Neural cell (in vitro differentiated cells): ENCODE measurements at regions not wholly inside any gene's neighbourhood (a gene's known extent, or its start where the extent isn't known, plus 50 kb on each side); places are given as distances from the start of the nearest gene placed in this dataset.
"Not testable (repeated sequence)": the region's sequence is repeated elsewhere in the genome, so short reads cannot be mapped to it uniquely, and the experiment has no call there.

Experiments
- CTCF ChIP-seq: fragments of 450-650 bp; IDR thresholded peaks from 2 replicates; pipeline ENCODE4 v1.5.1; 2014; ENCODE audit warnings: antibody characterized with exemption, mild to moderate bottlenecking, moderate library complexity; ENCODE audit not compliant: poor library complexity, severe bottlenecking
- EP300 ChIP-seq: fragments of 450-650 bp; conservative IDR thresholded peaks from 2 replicates; pipeline ENCODE4 v1.6.1; 2014; ENCODE audit warnings: antibody characterized with exemption, mild to moderate bottlenecking, moderate library complexity; ENCODE audit not compliant: poor library complexity, severe bottlenecking
- MXI1 ChIP-seq: fragments of 450-650 bp; conservative IDR thresholded peaks from 2 replicates; pipeline ENCODE4 v1.6.1; 2014; ENCODE audit warnings: antibody characterized with exemption, mild to moderate bottlenecking; ENCODE audit not compliant: poor library complexity, severe bottlenecking
- POLR2AphosphoS5 ChIP-seq: IDR thresholded peaks from 2 replicates; pipeline ENCODE4 v1.6.1; 2012
- RAD21 ChIP-seq: fragments of 450-650 bp; conservative IDR thresholded peaks from 2 replicates; pipeline ENCODE4 v1.6.1; 2014; ENCODE audit warnings: antibody characterized with exemption, mild to moderate bottlenecking, moderate library complexity

GRCh38 chr2:91477291-91477690 lies 2785.8 kb downstream of the RPIA start:
- TF ChIP-seq CTCF, EP300, MXI1, RAD21, POLR2AphosphoS5: not testable (repeated sequence)
